ENCODE measurements at regions not wholly inside any gene's neighbourhood (a gene's known extent, or its start where the extent isn't known, plus 50 kb on each side); places are given as distances from the start of the nearest gene placed in this dataset.

GRCh38 chr7:39811161-39811614 is 138.9 kb upstream of the CDK13 start (continued):
- TF ChIP-seq PBX2 (CRISPR knock-in tag; IDR thresholded peaks at IDR 0.05; ENCODE audit: low read depth) (peak; percentile 87), PBX2 (tag; conservative IDR thresholded peaks at IDR 0.05; ENCODE audit: low read depth) (peak; percentile 96), CBX5 (IDR thresholded peaks at IDR 0.05; ENCODE audit: borderline replicate concordance, low read depth) (no peak), ZNF277 (CRISPR knock-in tag; IDR thresholded peaks at IDR 0.05; ENCODE audit: borderline replicate concordance) (no peak), ATF6 (CRISPR knock-in tag; IDR thresholded peaks at IDR 0.05) (no peak), NKRF (IDR thresholded peaks at IDR 0.05; ENCODE audit: borderline replicate concordance) (no peak), TAF1 (IDR thresholded peaks at IDR 0.05; ENCODE audit: control insufficient read depth, extremely low read depth, insufficient read depth, low read length, severe bottlenecking) (no peak), PRPF4 (IDR thresholded peaks at IDR 0.05; ENCODE audit: insufficient read depth, low read depth, low read length, poor library complexity, severe bottlenecking) (no peak), CTBP1 (IDR thresholded peaks at IDR 0.05; ENCODE audit: borderline replicate concordance) (peak; percentile 77), LCOR (CRISPR knock-in tag; IDR thresholded peaks at IDR 0.05) (no peak), ETS2 (tag; IDR thresholded peaks at IDR 0.05; ENCODE audit: borderline replicate concordance, poor library complexity, severe bottlenecking) (no peak), KHSRP (IDR thresholded peaks at IDR 0.05) (no peak), RAD51 (IDR thresholded peaks at IDR 0.05; ENCODE audit: borderline replicate concordance, low read depth) (no peak), NCOA1 (IDR thresholded peaks at IDR 0.05; ENCODE audit: low read depth) (no peak), DNMT1 (IDR thresholded peaks at IDR 0.05) (no peak), SMARCE1 (IDR thresholded peaks at IDR 0.05) (peak; percentile 40; the same call in 1 of the 2 replicates), RHOXF2B (CRISPR knock-in tag; conservative IDR thresholded peaks at IDR 0.05) (no peak), PRMT5 (CRISPR knock-in tag; IDR thresholded peaks at IDR 0.05) (no peak), SMAD2 (IDR thresholded peaks at IDR 0.05; ENCODE audit: low read depth, low read length) (no peak)

Measured in K562 (cell line).